Stimulated activated CD4-positive, alpha-beta T cell treated with anti-CD3 and anti-CD28 coated beads, Interleukin-12 subunit alpha, Interleukin-12 subunit beta, amount 100 ng/mL, for 4 hours (primary cell): ENCODE measurements at regions not wholly inside any gene's neighbourhood (a gene's known extent, or its start where the extent isn't known, plus 50 kb on each side); places are given as distances from the start of the nearest gene placed in this dataset.
"Not testable (repeated sequence)": the region's sequence is repeated elsewhere in the genome, so short reads cannot be mapped to it uniquely, and the experiment has no call there.

ENCODE experiments used
- DNase-seq: peaks from one replicate; pipeline ENCODE4 v3.0.0-alpha.2; 2020

DNA sequence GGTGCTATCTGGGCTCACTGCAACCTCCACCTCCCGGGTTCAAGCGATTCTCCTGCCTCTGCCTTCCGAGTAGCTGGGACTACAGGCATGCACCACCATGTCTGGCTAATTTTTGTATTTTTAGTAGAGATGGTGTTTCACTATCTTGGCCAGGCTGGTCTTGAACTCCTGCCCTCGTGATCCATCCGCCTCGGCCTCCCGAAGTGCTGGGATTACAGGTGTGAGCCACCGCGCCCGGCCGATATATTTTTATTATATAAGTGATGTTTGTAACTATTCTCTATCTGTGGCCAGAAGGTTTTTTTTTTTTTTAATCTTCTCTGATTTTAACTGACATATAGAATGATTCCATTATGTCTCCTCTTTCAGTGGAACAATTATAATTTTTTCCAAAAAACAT is 579.3 kb upstream of the CITED2 start:
- not testable (repeated sequence) for DNase-seq

DNA sequence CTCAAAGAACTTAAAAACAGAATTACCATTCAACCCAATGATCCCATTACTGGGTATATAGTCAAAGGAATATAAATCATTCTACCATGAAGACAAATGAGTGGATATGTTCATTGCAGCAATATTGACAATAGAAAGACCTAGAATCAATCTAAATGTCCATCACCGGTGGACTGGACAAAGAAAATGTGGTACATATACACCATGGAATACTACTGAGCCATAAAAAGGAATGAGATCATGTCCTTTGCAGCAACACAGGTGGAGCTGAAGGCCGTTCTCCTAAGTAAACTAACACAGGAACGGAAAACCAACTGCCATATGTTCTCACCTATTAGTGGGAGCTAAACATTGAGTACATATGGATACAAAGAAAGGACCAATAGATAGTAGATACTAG is 576.7 kb upstream of the CITED2 start:
- no peak for DNase-seq

DNA sequence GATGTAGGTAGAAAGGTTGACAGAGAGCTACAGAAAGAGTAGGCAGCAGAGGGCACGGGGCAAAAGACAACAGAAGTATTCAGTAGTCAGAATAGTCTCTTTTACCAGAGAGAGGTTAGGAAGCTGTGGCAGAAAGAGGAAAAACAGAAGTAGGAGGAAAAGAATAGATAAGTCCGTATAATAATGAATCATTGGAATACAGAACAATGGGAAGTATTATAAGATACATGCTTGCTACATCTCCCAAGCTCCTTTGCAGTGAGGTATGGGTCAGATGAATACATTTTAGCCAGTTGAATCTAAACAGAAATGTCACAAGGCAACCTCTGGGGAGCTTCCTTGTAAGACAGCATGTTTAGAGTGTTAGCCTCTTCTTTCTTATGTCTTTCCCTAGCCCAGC is 570.5 kb upstream of the CITED2 start:
- no peak for DNase-seq

DNA sequence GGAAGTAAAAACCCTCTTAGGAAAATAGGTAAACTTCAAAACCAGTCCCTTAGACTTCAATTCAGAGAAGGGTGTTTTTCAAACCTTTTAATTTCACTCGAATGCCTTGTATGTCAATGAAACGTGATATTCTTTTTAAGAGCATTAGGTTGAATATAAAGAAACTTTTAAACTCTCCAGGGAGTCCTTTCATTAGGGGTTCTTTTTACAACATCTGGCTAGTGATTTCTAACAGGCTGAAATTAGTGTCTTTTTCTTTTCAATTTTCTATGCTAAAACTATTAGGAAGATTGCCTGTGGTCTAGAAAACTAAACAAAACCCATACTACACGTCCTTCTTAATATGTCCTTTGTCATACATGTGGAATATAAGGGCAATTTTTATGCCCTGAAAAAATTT is 569.7 kb upstream of the CITED2 start:
- DNase-seq: no peak

- DNase-seq: no peak
Observed at GRCh38 chr6:139943391-139943790, 568.9 kb upstream of the CITED2 start.

- no peak for DNase-seq
Observed at GRCh38 chr6:139942331-139942730, 567.9 kb upstream of the CITED2 start.

DNA sequence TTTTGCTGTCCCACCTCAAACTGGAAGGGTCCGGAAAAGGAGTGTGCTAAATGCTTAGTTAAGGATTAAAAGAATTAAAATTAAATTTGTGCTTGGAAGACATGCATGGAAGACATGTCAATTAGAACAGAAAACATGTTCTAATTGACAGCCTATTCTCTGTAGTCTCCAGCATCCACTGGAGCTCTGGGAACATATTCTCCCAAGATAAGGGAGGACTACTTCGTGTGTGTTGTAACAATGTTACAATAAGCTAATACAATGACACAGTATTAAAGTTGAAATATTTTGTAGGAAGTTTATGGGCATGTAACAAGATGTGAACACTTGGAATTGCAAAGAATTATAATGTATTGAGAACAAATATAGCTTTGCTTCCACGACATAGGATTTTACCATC is 567.4 kb upstream of the CITED2 start:
- no peak for DNase-seq

GRCh38 chr6:139940741-139941729 is 566.6 kb upstream of the CITED2 start:
- DNase-seq: no peak

- no peak for DNase-seq
Observed at GRCh38 chr6:139939189-139939979, 564.9 kb upstream of the CITED2 start.

GRCh38 chr6:139932671-139933070 is 558.2 kb upstream of the CITED2 start:
- no peak for DNase-seq

DNA sequence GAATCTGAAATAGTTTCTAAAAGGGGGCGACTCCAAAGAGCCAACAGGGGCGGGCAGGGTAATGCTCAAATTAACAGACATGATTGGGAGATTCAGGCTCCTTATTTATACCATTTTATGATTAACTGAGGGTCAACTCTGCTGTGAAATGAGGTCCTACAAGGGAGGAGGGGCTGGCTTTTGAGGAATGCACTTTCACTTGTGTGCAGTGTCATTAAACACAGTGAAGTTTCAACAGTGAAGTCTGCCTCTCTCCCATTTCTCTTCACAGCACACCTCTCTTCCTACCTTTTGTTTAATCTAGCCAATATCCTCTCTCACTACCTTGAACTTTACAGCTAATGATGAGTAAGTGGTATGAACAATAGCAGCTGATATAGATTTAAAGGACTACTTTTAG is 557.3 kb upstream of the CITED2 start:
- no peak for DNase-seq

GRCh38 chr6:139927742-139928305 is 553.4 kb upstream of the CITED2 start:
- no peak for DNase-seq

DNA sequence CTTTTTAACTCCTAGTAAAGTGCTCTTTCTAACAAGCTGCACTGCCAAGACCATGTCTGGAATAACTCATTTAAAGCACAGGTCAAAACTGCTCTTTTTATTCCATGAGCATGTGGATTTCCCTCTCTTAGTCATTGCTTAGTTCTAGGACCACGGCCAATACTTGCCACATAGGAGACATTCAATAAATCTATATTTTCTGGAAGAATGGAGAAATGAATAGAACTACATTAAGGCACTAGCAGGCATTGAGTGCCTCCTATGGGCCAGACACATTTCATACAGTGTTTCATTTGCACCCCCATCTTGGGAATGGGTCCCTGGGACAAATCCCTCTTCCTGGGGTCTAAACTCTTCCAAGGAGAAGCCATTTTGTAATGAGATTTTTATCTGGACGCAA is 552.8 kb upstream of the CITED2 start:
- no peak for DNase-seq

DNA sequence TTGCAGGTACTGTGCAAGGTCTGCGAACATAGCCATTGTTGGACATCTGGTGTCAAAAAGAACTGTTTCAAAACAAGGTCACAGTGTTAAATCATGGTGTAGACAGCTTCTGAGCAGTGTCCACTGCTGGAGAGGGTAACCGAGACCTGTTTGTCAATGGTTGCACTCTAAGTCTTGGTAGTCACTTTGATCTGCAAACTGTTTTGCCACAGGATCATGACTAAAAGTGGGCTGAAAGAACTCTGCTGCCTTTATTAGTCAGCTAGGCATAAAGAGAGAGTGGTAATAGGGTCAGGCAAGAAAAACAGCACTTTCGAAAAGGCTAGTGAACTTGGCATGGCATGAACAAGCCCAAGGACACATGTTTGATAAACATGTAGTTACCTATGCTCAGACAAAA is 552.3 kb upstream of the CITED2 start:
- no peak for DNase-seq

DNA sequence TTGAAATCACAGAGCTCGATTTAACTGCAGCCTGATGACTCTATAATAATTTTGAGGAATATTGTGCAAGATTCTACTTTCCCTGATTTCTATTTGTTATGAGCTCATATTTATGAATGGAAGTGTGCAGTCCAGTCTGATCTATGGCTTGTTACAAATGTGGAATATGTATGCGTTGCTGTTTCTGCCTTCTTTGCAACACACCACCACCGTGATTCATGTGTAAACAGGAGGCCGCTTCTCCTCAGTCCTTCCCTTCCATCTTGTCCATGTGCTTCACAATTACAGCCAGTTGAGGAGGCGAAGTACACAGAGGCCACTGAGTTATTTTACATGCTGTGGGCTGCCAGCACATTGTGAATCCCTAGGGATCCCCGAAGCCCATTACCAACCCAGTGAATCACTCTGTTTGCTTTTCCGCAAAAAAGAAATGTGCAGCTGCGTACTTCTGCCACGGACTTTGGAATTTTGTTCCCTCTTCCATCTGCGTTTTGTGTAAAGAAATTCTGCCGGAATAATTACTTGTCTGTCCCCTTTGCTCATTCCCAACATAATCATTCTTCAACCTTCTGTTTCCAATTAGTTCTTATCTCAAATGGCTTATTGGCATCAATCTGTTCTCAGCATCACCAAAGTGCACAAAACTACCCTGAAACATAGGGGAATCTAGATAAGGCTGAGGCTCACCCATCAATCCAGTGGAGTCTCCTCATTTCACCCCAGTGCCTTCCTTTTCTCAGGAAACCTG is 551.6 kb upstream of the CITED2 start:
- no peak for DNase-seq

- no peak for DNase-seq
Observed at GRCh38 chr6:139923964-139924475, 549.6 kb upstream of the CITED2 start.

DNA sequence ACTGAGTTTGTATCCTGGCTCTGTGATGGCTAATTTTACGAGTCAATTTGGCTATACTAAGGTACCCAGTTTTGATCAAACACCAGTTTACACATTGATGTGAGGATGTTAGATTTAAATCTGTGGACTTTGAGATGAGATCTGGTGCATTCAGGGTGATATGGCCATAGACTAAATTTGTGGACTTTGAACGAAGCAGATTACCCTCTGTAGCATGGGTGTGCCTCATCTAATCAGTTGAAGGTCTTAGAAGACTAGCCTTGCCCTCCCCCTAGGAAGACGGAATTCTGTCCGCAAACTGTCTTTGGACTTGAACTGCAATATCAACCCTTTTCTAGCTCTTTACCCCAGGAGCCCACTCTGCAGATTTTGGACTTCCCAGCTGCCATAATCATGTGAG is 547.8 kb upstream of the CITED2 start:
- no peak for DNase-seq

- no peak for DNase-seq
Observed at GRCh38 chr6:139920776-139921100, 546.3 kb upstream of the CITED2 start.

GRCh38 chr6:139920027-139920775 is 545.8 kb upstream of the CITED2 start:
- no peak for DNase-seq

DNA sequence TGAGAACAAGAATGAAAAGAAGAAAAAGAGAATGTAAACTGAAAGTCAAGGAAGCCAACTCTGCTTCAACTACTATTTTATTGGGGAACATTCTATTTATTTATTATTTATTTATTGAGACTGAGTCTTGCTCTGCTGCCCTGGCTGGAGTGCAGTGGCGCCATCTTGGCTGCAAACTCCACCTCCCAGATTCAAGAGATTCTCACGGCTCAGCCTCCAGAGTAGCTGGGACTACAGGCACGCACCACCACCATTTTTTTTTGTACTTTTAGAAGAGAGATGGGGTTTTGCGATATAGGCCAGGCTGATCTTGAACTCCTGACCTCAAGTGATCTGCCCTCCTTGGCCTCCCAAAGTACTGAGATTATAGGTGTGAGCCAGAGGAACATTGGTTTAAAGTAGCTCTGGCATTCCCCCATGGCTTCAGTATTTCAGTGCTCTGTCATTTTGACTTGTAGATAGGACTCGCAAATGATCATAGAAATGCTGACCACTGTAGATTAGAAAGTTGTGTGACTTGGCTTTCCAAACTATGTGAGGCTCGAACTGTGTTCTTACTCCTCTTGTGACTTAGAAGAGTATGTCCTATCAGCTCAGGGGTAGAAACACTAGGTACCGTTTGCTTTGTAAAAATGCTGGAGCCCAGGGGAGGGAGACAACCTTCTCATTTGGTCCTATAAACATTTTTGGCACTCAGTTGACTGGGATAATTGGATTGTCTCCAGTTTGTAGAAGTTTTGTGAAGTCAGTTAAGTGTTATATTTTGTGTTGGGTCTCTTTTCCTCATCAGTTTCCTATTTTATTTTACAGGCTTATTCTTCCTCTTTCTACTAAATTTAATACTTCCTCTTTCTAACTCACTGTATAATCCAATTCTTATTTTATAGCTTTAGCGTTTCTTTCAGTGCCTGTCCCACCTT is 544.9 kb upstream of the CITED2 start:
- DNase-seq: no peak
